Upper lobe of left lung (tissue), 6 donors: ENCODE measurements at regions not wholly inside any gene's neighbourhood (a gene's known extent, or its start where the extent isn't known, plus 50 kb on each side); places are given as distances from the start of the nearest gene placed in this dataset.

Experiments used
- ATAC-seq, 2 donors: fragments of 200-7000 bp; cut with Tn5 transposase; one replicate each; pipeline ENCODE4 v1.9.1; 2022; ENCODE audit warnings: mild to moderate bottlenecking in 2 of 2, moderate library complexity in 2 of 2; ENCODE audit not compliant: low FRiP score in 2 of 2
- DNase-seq, 2 donors: peaks; one replicate each; pipeline ENCODE4 v3.0.0-alpha.2; 2019 to 2020
- H3K27ac ChIP-seq, 4 donors: fragments of 200-600 bp; sonication (generic); one replicate each; pipeline ENCODE4 v1.5.1; 2016 to 2019
- H3K27me3 ChIP-seq, 4 donors: fragments of 200-600 bp; sonication (generic); one replicate each; pipeline ENCODE4 v1.5.1; 2017 to 2019
- H3K36me3 ChIP-seq, 4 donors: fragments of 200-600 bp; sonication (generic); one replicate each; pipeline ENCODE4 v1.5.1; 2016 to 2019
- H3K4me1 ChIP-seq, 4 donors: fragments of 200-600 bp; sonication (generic); one replicate each; pipeline ENCODE4 v1.5.1; 2018 to 2019
- H3K4me3 ChIP-seq, 4 donors: fragments of 200-600 bp; sonication (generic); one replicate each; pipeline ENCODE4 v1.5.1; 2017 to 2019; ENCODE audit warnings: mild to moderate bottlenecking in 2 of 4, moderate library complexity in 1 of 4
- H3K9me3 ChIP-seq, 4 donors: fragments of 200-600 bp; sonication (generic); one replicate each; pipeline ENCODE4 v1.5.1; 2018 to 2019
- CTCF ChIP-seq, 6 experiments: fragments of 450-650 bp in 4 of 6; fragments of 200-600 bp in 2 of 6; sonication (generic) in 2 of 6; IDR thresholded peaks; one replicate each; pipeline ENCODE4 v1.5.1; 2016 to 2019; ENCODE audit warnings: antibody characterized with exemption in 6 of 6
- EP300 ChIP-seq, 4 donors: sonication (generic); formaldehyde crosslinking; IDR thresholded peaks; one replicate each; pipeline ENCODE4 v1.5.1; 2017; ENCODE audit warnings: antibody characterized with exemption in 4 of 4, control low read depth in 2 of 4
- POLR2A ChIP-seq, 4 donors: fragments of 450-650 bp; IDR thresholded peaks; one replicate each; pipeline ENCODE4 v1.5.1; 2016 to 2017; ENCODE audit warnings: antibody characterized with exemption in 4 of 4, mild to moderate bottlenecking in 2 of 4
- POLR2AphosphoS5 ChIP-seq, 2 donors: sonication (generic); formaldehyde crosslinking; IDR thresholded peaks; one replicate each; pipeline ENCODE4 v1.5.1; 2017; ENCODE audit warnings: antibody characterized with exemption in 2 of 2
- WGBS, 2 donors: methylation state at CpG; one replicate each; pipeline ENCODE4 v1.1.5; 2017 to 2018; 5-methylcytosine and 5-hydroxymethylcytosine counted together
- donor health status: DM: no; HTN: no; CAD: no; lungs with moderate emphysema.
- donor health status: DM: no; HTN: yes; CAD: no; lungs with severe emphysema.

GRCh38 chr11:105245781-105246315, 106.3 kb upstream of the CARD18 start:
- H3K27me3 ChIP-seq = no peaks in the 10 kb centered on the region
- H3K9me3 ChIP-seq = no peaks in the 10 kb centered on the region
- 93 to 98% methylated on average over 3 of the region's 3 CpGs for WGBS, 2 donors
- no peak overlapping the region for H3K4me3 ChIP-seq
- no peak for ATAC-seq
- no peak for TF ChIP-seq EP300 (IDR thresholded peaks at IDR 0.05)
- TF ChIP-seq POLR2AphosphoS5 (IDR thresholded peaks at IDR 0.05) = no peak
- no peak for TF ChIP-seq CTCF (IDR thresholded peaks at IDR 0.05)
- no peak for TF ChIP-seq POLR2A (IDR thresholded peaks at IDR 0.05)
- H3K27ac ChIP-seq = no peak overlapping the region
- no peaks in the 10 kb centered on the region for H3K36me3 ChIP-seq
- peaks cover 4 to 9% (median 6%) of the 10 kb centered on the region in 4 donors for H3K4me1 ChIP-seq
- no peak for DNase-seq

GRCh38 chr11:105244160-105244825, 104.7 kb upstream of the CARD18 start:
- Histone ChIP-seq H3K4me1 (peaks cover 4 to 9% (median 6%) of the 10 kb centered on the region in 4 donors), H3K27me3 (no peaks in the 10 kb centered on the region), H3K9me3 (no peaks in the 10 kb centered on the region), H3K36me3 (no peaks in the 10 kb centered on the region), H3K27ac (no peak overlapping the region), H3K4me3 (no peak overlapping the region)
- DNase-seq (peak in 1 of 2 donors; percentile 27), ATAC-seq (peak in 1 of 2 donors; percentile 69)
- TF ChIP-seq EP300 (IDR thresholded peaks at IDR 0.05) (peak in 2 of 4 donors; percentile 83 to 84), POLR2A (IDR thresholded peaks at IDR 0.05) (no peak), POLR2AphosphoS5 (IDR thresholded peaks at IDR 0.05) (peak in 1 of 2 donors; percentile 49), CTCF (IDR thresholded peaks at IDR 0.05) (no peak)
- WGBS, 2 donors = 40 to 53% methylated on average over 4 of the region's 4 CpGs

- Histone ChIP-seq H3K4me3 (no peak overlapping the region), H3K27me3 (no peaks in the 10 kb centered on the region), H3K9me3 (no peaks in the 10 kb centered on the region), H3K36me3 (no peaks in the 10 kb centered on the region), H3K4me1 (peaks cover 4 to 9% (median 6%) of the 10 kb centered on the region in 4 donors), H3K27ac (no peak overlapping the region)
- WGBS, 2 donors = 98 to 100% methylated on average over 1 of the region's 1 CpG
- ATAC-seq = no peak
- DNase-seq = no peak
- TF ChIP-seq POLR2A (IDR thresholded peaks at IDR 0.05) = no peak
These were observed 101.6 kb upstream of the CARD18 start for GRCh38 chr11:105241136-105241535.

GRCh38 chr11:105236664-105237063, 97.1 kb upstream of the CARD18 start:
- no peaks in the 10 kb centered on the region for H3K36me3 ChIP-seq
- H3K9me3 ChIP-seq = no peaks in the 10 kb centered on the region
- ATAC-seq = no peak
- no peaks in the 10 kb centered on the region for H3K27me3 ChIP-seq
- DNase-seq = no peak
- no peak overlapping the region for H3K27ac ChIP-seq
- TF ChIP-seq EP300 (IDR thresholded peaks at IDR 0.05) = no peak
- TF ChIP-seq POLR2A (IDR thresholded peaks at IDR 0.05) = no peak
- no peak for TF ChIP-seq CTCF (IDR thresholded peaks at IDR 0.05)
- TF ChIP-seq POLR2AphosphoS5 (IDR thresholded peaks at IDR 0.05) = no peak
- WGBS, 2 donors = 40 to 49% methylated on average over 2 of the region's 2 CpGs
- H3K4me3 ChIP-seq = no peak overlapping the region
- no peaks in the 10 kb centered on the region for H3K4me1 ChIP-seq

- ATAC-seq (no peak), DNase-seq (no peak)
- no peaks in the 10 kb centered on the region for H3K27me3 ChIP-seq
- H3K9me3 ChIP-seq = no peaks in the 10 kb centered on the region
- H3K4me3 ChIP-seq = no peak overlapping the region
- 61 to 78% methylated on average over 1 of the region's 1 CpG for WGBS, 2 donors
- no peak overlapping the region for H3K27ac ChIP-seq
- H3K4me1 ChIP-seq = no peaks in the 10 kb centered on the region
- TF ChIP-seq POLR2AphosphoS5 (IDR thresholded peaks at IDR 0.05) (no peak), EP300 (IDR thresholded peaks at IDR 0.05) (no peak), POLR2A (IDR thresholded peaks at IDR 0.05) (no peak), CTCF (IDR thresholded peaks at IDR 0.05) (no peak)
- H3K36me3 ChIP-seq = no peaks in the 10 kb centered on the region
These were observed 93.7 kb upstream of the CARD18 start for GRCh38 chr11:105233285-105233684.
